ENCODE measurements at regions not wholly inside any gene's neighbourhood (a gene's known extent, or its start where the extent isn't known, plus 50 kb on each side); places are given as distances from the start of the nearest gene placed in this dataset.

GRCh38 chr1:198908995-198909394 is 270.2 kb downstream of the PTPRC start:
- Histone ChIP-seq H3K9me3 (ENCODE audit: low read depth, low read length) (0 out of 2 replicates have a peak, but pooled peaks cover 3% of the 10 kb centered on the region), H3K4me3 (peak overlapping the region; percentile 65), H3K36me3 (ENCODE audit: insufficient read depth, low read length) (peaks cover 69% of the 10 kb centered on the region), H3K27ac (peak overlapping the region; percentile 95), H3K9ac (ENCODE audit: insufficient read length) (peak overlapping the region; percentile 35)
- DNase-seq (ENCODE audit: low read depth, low spot score) = peak; percentile 84
- TF ChIP-seq POLR2AphosphoS5 (IDR thresholded peaks at IDR 0.05; ENCODE audit: borderline replicate concordance, low read depth, low read length) = peak; percentile 61; the same call in 1 of the 2 replicates
- peak; percentile 23 for TF ChIP-seq FOXP2 (optimal IDR thresholded peaks at IDR 0.05; ENCODE audit: control extremely low read depth, extremely low read length, insufficient read depth)
- no peak for TF ChIP-seq EZH2 (IDR thresholded peaks at IDR 0.05)

- Histone ChIP-seq H3K9me3 (ENCODE audit: low read depth, low read length) (0 out of 2 replicates have a peak, but pooled peaks cover 3% of the 10 kb centered on the region), H3K27ac (peak overlapping the region; percentile 95), H3K9ac (ENCODE audit: insufficient read length) (peak overlapping the region; percentile 38), H3K36me3 (ENCODE audit: insufficient read depth, low read length) (peaks cover 69% of the 10 kb centered on the region), H3K4me3 (peak overlapping the region; percentile 65)
- DNase-seq (ENCODE audit: low read depth, low spot score) = no peak
- TF ChIP-seq EZH2 (IDR thresholded peaks at IDR 0.05) = no peak
Measured at GRCh38 chr1:198909973-198910372, 271.1 kb downstream of the PTPRC start.

GRCh38 chr1:198910816-198911215 is 272.0 kb downstream of the PTPRC start:
- DNase-seq (ENCODE audit: low read depth, low spot score) = no peak
- no peak for TF ChIP-seq EZH2 (IDR thresholded peaks at IDR 0.05)
- no peak for TF ChIP-seq POLR2AphosphoS5 (IDR thresholded peaks at IDR 0.05; ENCODE audit: borderline replicate concordance, low read depth, low read length)
- peak overlapping the region; percentile 65 for H3K4me3 ChIP-seq
- H3K9ac ChIP-seq (ENCODE audit: insufficient read length) = peak overlapping the region; percentile 38
- H3K27ac ChIP-seq = peak overlapping the region; percentile 95
- H3K36me3 ChIP-seq (ENCODE audit: insufficient read depth, low read length) = peaks cover 67% of the 10 kb centered on the region
- H3K9me3 ChIP-seq (ENCODE audit: low read depth, low read length) = 0 out of 2 replicates have a peak, but pooled peaks cover 3% of the 10 kb centered on the region

- TF ChIP-seq POLR2AphosphoS5 (IDR thresholded peaks at IDR 0.05; ENCODE audit: borderline replicate concordance, low read depth, low read length) = no peak; the same call in 1 of the 2 replicates
- TF ChIP-seq FOXP2 (optimal IDR thresholded peaks at IDR 0.05; ENCODE audit: control extremely low read depth, extremely low read length, insufficient read depth) = no peak
- TF ChIP-seq EZH2 (IDR thresholded peaks at IDR 0.05) = no peak
- H3K4me3 ChIP-seq = no peak overlapping the region
- no peak overlapping the region for H3K9ac ChIP-seq (ENCODE audit: insufficient read length)
- H3K27ac ChIP-seq = peak overlapping the region; percentile 95
- no peak for DNase-seq (ENCODE audit: low read depth, low spot score)
- peaks cover 70% of the 10 kb centered on the region for H3K36me3 ChIP-seq (ENCODE audit: insufficient read depth, low read length)
- H3K9me3 ChIP-seq (ENCODE audit: low read depth, low read length) = 0 out of 2 replicates have a peak, but pooled peaks cover 3% of the 10 kb centered on the region
Measured at GRCh38 chr1:198912046-198912445, 273.2 kb downstream of the PTPRC start.

- Histone ChIP-seq H3K4me3 (peak overlapping the region; percentile 6), H3K9me3 (ENCODE audit: low read depth, low read length) (0 out of 2 replicates have a peak, but pooled peaks cover 3% of the 10 kb centered on the region), H3K27ac (peak overlapping the region; percentile 95), H3K36me3 (ENCODE audit: insufficient read depth, low read length) (peaks cover 74% of the 10 kb centered on the region), H3K9ac (ENCODE audit: insufficient read length) (peak overlapping the region; percentile 17)
- DNase-seq (ENCODE audit: low read depth, low spot score) = no peak
- TF ChIP-seq EZH2 (IDR thresholded peaks at IDR 0.05) (no peak), FOXP2 (optimal IDR thresholded peaks at IDR 0.05; ENCODE audit: control extremely low read depth, extremely low read length, insufficient read depth) (no peak), POLR2AphosphoS5 (IDR thresholded peaks at IDR 0.05; ENCODE audit: borderline replicate concordance, low read depth, low read length) (no peak)
Measured at GRCh38 chr1:198913667-198914066, 274.8 kb downstream of the PTPRC start.

GRCh38 chr1:198915327-198916231 is 276.7 kb downstream of the PTPRC start:
- Histone ChIP-seq H3K9me3 (ENCODE audit: low read depth, low read length) (0 out of 2 replicates have a peak, but pooled peaks cover 6% of the 10 kb centered on the region), H3K27ac (peak overlapping the region; percentile 95), H3K36me3 (ENCODE audit: insufficient read depth, low read length) (peaks cover 93% of the 10 kb centered on the region), H3K9ac (ENCODE audit: insufficient read length) (no peak overlapping the region), H3K4me3 (no peak overlapping the region)
- no peak for TF ChIP-seq POLR2AphosphoS5 (IDR thresholded peaks at IDR 0.05; ENCODE audit: borderline replicate concordance, low read depth, low read length)
- no peak for TF ChIP-seq EZH2 (IDR thresholded peaks at IDR 0.05)
- TF ChIP-seq FOXP2 (optimal IDR thresholded peaks at IDR 0.05; ENCODE audit: control extremely low read depth, extremely low read length, insufficient read depth) = no peak
- no peak for DNase-seq (ENCODE audit: low read depth, low spot score)

GRCh38 chr1:198917226-198917625 is 278.4 kb downstream of the PTPRC start:
- no peak for DNase-seq (ENCODE audit: low read depth, low spot score)
- Histone ChIP-seq H3K4me3 (peak overlapping the region; percentile 44), H3K36me3 (ENCODE audit: insufficient read depth, low read length) (peaks cover 92% of the 10 kb centered on the region), H3K9ac (ENCODE audit: insufficient read length) (peak overlapping the region; percentile 46), H3K27ac (peak overlapping the region; percentile 92), H3K9me3 (ENCODE audit: low read depth, low read length) (0 out of 2 replicates have a peak, but pooled peaks cover 6% of the 10 kb centered on the region)
- no peak for TF ChIP-seq FOXP2 (optimal IDR thresholded peaks at IDR 0.05; ENCODE audit: control extremely low read depth, extremely low read length, insufficient read depth)
- no peak for TF ChIP-seq EZH2 (IDR thresholded peaks at IDR 0.05)
- no peak; the same call in 1 of the 2 replicates for TF ChIP-seq POLR2AphosphoS5 (IDR thresholded peaks at IDR 0.05; ENCODE audit: borderline replicate concordance, low read depth, low read length)

- no peak for TF ChIP-seq EZH2 (IDR thresholded peaks at IDR 0.05)
- TF ChIP-seq FOXP2 (optimal IDR thresholded peaks at IDR 0.05; ENCODE audit: control extremely low read depth, extremely low read length, insufficient read depth) = no peak
- TF ChIP-seq POLR2AphosphoS5 (IDR thresholded peaks at IDR 0.05; ENCODE audit: borderline replicate concordance, low read depth, low read length) = no peak
- Histone ChIP-seq H3K36me3 (ENCODE audit: insufficient read depth, low read length) (peaks cover 89% of the 10 kb centered on the region), H3K27ac (peak overlapping the region; percentile 92), H3K9ac (ENCODE audit: insufficient read length) (no peak overlapping the region), H3K4me3 (no peak overlapping the region), H3K9me3 (ENCODE audit: low read depth, low read length) (0 out of 2 replicates have a peak, but pooled peaks cover 4% of the 10 kb centered on the region)
- no peak for DNase-seq (ENCODE audit: low read depth, low spot score)
Measured at GRCh38 chr1:198918920-198919319, 280.1 kb downstream of the PTPRC start.

All from SK-N-MC (cell line).